GM18508 (cell line): ENCODE measurements at regions not wholly inside any gene's neighbourhood (a gene's known extent, or its start where the extent isn't known, plus 50 kb on each side); places are given as distances from the start of the nearest gene placed in this dataset.
"Not testable (repeated sequence)": the region's sequence is repeated elsewhere in the genome, so short reads cannot be mapped to it uniquely, and the experiment has no call there.

ENCODE experiments used
- ATAC-seq: cut with Tn5 transposase; IDR thresholded peaks from one replicate; pipeline ENCODE4 v1.9.1; 2021; ENCODE audit warnings: moderate number of reproducible peaks; ENCODE audit not compliant: insufficient read depth, unreplicated experiment

DNA sequence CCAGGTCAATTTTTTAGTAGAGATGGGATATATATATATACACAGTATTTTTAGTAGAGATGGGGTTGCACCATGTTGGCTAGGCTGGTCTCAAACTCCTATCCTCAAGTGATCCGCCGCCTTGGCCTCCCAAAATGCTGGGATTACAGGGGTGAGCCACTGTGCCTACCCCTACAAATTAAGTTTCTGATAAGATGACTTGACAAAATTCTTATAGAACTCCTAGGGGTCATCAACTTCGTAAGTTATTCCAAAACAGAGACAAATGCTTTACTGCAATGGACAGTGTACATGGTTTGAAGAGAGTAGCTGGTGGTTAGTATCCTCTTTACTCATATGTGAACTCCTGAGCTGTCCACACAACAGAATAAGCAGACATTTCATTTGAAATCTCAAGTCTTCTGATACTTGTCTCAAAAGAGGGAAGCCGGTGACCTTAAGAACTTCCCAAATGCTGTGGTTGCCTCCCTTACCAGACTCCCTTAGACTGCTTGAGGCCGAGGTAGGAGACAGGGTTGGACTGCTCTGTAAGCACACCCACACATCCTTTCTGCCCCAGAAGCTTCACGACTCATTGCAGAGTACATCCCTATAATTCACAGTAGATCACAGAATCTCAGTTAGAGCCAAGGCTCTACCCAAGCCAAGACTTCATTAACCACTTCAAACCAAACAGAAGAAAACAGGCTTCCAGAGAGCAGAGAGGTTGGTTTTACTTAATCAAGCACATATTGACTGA, 244.1 kb upstream of the IRF2BP2 start:
- ATAC-seq = no peak

DNA sequence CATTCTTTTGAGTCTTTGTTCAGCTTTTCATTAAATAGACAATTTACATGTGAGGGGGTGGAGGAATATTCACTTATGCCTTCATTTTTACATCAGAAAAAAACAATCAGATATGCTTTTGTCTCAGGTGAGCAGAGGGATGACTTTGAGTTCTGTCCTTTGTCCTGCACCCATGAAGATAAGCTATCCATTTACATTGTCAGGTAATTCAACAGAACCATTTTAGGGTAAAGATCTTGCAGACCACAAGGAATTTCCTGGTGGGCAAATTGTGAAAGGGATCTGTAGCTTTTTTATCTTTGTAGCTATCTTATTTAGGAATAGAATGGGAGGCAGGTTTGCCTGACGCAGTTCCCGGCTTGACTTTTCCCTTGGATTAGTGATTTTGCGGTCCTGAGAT, 242.7 kb upstream of the IRF2BP2 start:
- no peak for ATAC-seq

DNA sequence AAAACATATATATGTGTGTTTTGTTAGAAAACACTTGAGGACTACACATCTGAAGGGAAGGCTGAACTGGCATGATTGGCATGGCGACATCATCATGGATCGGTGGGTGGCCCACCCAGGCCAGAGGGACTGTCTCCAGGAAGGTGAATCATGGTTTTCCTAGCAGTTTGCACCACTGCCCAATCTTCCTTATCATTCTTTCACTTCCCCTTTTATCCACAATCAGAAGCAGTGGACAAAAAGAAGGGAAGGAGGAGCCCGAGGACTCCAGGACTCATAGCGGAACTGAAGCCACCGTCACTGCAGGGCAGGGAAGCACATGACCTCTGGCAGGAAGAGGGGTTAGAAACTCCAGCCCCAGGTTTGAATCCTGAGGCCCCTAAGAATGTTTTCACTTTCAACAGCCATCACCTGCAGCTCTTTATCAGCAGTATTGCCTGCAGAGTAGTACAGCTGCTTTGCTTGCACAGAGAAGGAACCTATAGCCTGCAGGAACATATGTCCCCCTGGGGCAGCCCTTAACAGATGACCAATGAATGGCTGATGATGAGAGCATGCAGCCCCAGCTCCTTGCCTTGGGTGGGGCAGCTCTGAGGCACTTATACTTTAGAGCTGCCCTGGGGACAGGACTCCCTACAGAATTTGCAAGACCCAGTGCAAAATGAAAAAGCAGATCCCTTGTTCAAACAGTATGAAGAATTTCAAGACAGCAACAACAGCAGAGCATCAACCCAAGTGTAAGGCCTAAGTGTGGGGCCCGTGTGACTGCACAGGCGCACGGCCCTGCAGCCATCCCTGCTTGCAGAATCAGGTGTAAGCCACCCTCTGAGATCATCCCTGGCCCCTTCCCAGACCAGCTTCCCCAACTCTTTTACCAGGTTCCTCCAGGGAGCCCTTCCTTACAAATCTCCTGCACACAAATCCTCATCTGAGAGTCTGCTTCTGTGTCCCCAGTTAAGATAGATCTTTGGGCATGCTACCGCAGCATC, 241.8 kb upstream of the IRF2BP2 start:
- no peak for ATAC-seq

GRCh38 chr1:234849832-234850231, 239.9 kb upstream of the IRF2BP2 start:
- ATAC-seq = no peak

DNA sequence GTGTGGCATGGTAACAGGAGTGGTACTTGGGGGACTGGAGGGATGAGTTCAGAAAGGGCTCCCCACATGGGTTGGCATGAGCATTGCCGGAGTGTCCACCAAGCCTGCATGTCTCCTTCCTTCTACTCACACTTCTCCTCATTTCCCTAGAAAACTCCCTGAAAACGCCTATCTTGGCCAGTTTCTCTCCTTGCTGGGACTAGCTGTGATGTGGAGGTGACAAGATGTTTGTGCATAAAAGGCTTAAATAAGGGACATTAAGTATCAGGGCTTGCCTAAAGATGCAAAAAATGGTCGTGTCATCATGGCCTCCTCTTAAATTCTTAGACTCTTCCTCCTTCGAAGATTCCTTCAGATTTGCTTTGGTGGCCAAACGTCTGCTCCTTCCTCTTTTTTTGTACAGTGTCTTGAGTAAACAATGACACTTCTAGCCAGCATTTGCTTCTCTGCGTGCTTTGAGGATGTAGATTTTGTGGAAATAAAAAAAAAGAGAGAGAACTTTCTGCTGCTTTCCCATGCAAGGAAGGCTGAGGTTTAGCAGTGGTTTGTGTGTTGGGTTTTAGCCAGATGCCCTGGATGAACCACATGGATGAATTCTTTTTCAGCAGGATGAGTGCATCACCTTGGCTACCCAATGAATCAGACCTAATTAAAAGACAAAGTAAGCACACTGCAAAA, 239.1 kb upstream of the IRF2BP2 start:
- ATAC-seq = no peak

- not testable (repeated sequence) for ATAC-seq
Measured at GRCh38 chr1:234846813-234847212, 236.8 kb upstream of the IRF2BP2 start.

DNA sequence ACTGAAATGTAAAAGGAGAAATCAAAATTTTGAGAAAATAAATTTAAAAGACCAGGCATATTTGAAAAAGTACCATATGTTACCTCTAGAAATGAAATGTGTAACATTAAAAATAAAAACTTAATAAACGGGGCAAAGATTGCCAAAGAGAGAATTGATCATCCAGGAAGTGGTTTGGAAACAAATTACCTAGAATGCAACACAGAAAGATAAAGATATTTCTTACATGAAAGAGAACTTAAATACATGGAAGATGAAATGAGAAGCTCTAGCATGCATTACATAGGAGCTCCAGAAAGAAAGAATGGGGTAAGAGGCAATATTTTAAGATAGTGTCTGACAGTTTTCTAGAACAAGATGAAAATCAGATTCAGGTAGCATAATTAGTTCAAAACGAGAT, 235.9 kb upstream of the IRF2BP2 start:
- no peak for ATAC-seq

GRCh38 chr1:234845097-234845660, 235.2 kb upstream of the IRF2BP2 start:
- ATAC-seq = no peak

DNA sequence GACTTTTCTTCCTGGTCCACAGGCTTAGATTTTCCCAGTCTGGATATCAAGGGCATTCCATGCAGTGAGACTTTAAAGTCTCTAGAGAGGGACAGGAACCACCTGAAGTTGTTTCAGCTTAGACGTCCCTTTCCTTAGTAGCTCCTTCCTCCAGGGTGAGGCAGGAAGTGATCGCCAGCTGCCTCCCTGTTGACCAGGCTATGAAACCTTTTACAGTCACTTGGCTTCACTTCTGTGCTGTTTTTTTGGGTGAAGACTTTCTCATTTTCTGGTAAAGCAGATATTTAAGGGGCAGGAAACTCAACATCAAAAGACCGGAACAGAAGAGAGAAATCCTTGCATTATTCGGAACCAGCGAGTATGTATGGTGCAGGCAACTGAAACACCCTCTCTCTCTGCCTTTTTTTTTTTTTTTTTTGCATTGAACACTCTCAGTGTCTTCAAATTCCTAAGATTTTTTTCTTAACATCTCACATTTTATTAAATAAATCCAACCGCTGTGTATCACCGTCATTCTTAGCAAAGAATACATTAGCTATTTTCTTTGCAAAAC, 234.6 kb upstream of the IRF2BP2 start:
- ATAC-seq = no peak

- no peak for ATAC-seq
Measured at GRCh38 chr1:234843946-234844345, 234.0 kb upstream of the IRF2BP2 start.

DNA sequence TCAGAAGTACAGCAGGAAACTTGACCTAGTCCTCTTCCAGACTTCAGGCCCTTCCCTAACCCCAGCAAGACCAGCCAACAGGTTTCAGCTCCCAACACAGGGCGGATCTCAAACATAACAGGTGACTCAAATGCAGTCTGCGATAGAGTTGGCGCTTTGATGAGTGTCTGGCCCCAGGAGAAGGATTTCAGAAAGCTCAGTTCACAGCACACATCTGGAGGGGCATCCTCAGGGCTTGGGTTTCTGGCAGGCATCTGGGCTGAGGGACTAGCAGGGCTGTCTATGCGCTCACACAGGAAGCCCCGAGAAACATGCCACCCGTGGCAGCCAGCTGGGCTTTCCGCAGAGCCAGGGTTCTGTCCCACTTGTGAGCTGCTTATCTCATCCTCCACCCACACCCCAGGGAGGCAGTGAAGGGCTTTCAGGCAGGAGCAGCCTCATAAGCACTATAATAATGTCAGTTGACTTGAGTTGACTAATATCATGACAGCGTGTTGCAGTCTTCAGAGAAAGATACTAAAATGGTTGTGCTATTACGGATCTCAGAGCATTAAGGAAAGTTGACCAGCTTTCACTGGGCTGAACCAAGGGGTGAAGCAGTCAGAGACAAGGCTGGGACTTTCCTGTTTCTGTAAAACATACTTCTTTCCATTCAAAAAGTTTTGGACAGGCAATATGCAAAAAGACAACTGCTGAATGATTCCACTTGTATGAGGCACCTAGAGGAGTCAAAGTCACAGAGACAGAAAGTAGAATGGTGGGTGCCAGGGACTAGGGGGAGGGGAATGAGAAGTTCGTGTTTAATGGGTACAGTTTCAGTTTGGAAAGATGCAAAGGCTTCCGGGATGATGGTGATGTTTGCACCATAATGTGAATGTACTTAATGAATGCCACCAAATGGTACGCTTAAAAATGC, 233.0 kb upstream of the IRF2BP2 start:
- peak; percentile 70 for ATAC-seq

DNA sequence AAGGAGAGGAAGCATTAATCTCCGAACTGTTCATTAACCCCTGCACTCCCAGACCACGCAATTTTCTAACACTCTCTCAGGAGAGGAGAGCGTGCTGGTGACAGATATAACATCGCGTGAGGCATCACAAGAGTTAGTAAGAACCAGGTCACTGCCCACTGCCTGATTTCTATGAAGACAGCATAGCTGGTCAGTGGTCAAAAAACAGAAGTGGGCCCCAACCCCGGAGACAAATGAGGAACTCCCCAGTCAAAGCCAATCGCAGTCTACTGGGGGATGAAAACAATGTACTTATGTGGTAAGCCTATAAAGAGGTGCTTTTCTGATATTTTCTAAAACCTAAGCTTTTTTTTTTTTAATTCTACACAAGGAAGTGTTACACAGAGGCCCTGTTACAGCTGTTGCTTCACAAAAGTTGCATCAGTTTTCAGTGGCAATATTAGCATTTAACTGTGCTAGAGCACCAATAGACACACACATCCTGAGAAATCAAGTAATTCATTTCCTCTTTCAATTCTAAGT, 231.8 kb upstream of the IRF2BP2 start:
- ATAC-seq = no peak

GRCh38 chr1:234841281-234841680, 231.3 kb upstream of the IRF2BP2 start:
- ATAC-seq = no peak

DNA sequence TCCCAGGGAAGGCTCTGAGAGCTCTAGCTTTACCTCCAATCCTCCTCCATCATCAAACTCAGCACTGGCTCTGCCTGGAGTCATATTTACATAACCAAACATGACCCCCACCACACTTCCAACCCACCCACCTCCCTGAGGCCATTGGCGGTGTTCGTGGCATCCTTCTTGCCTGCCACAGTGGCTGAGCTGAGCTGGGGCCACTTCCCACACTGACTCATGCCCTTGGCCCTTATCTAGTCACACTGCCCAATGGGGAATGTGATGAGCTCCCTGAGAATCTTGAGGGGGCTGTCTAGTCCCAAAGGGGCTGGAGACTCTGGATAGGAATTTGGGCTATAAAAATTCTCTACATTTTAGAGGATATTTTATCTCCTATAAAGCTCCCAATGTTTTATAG, 230.9 kb upstream of the IRF2BP2 start:
- no peak for ATAC-seq

DNA sequence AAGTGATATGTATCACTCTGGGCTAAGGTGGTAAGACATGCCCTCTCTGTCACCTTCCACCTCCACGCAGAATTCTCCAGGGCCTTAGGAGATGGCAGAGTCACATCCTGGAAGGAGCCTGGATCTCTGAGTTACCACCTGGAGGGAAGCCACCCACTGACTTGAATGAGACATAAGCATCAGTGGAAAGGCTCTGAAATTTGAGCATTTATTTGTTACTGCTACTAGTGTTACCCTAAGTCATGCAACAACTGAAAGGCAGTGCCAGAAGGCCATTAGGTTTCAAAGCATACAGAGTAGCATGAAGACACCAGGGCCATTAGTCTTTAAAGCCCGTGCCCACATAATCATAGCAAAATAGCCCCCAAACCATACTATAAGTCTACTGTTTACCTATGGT, 230.3 kb upstream of the IRF2BP2 start:
- ATAC-seq = no peak

DNA sequence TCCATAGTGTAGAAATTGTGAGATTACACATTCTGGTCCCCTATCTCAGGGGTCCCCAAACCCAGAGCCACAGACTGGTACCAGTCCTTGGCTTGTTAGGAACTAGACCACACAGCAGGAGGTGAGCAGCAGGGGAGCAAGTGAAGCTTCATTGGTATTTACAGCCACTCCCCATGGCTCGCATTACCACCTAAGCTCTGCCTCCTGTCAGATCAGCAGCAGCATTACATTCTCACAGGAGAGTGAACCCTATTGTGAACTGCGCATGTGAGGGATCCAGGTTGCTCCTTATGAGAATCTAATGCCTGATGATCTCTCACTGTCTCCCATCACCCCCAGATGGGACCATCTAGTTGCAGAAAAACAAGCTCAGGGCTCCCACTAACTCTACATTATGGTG, 229.7 kb upstream of the IRF2BP2 start:
- ATAC-seq = no peak

DNA sequence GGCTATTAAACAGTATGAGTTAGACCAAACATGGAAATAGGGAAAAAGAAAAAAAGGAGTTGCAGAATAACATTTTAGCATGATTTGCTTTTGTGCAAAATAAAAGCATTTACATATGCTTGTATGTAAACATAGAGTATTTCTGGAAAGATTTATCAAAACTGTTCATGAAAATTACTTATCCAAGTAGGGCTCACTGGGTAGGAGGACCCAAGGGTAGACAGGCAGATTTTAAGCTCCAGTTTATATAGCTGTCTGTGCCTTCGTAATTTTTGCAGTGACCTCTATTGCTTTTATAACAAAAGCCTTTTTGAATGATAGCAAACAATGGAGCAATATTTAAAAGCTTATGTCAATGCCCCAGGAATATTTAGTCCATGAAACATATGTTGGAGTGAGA, 228.8 kb upstream of the IRF2BP2 start:
- no peak for ATAC-seq

- no peak for ATAC-seq
Measured at GRCh38 chr1:234838182-234838581, 228.2 kb upstream of the IRF2BP2 start.

DNA sequence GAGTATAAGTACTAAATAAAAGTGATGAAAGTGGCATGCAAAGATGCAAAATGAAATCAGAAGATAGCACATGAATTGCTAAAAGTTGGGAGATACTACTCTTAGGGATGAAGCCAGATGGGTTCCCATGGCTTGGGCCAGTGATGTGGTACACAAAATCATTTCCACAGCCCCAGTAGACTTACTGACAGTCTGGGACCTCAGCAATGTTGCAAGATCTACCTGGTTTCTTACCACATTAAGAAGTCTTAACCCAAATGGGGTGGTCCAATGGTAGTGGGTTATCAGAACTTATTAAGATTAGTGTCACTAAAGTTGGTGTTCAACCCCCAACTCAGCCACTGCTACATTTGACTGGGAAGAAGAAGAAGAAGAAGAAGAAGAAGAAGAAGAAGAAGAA, 227.7 kb upstream of the IRF2BP2 start:
- no peak for ATAC-seq
